ENCODE measurements at regions not wholly inside any gene's neighbourhood (a gene's known extent, or its start where the extent isn't known, plus 50 kb on each side); places are given as distances from the start of the nearest gene placed in this dataset.

DNA sequence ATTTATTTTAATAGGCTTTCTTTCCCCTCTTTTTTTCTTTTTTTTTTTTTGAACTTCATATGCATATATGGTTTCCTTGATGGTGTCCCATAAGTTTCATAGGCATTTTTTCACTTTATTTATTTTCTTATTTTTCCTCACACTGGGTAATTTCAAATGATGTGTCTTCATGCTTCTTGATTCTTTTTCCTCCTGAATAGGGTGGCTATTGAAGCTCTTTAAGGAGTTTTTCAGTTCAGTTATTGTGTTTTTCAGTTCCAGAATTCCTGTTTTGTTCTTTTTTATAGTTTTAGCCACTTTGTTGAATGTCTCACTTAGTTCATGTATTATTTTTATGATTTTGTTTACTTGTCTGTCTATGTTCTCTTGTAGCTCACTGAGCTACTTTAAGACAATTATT lies 273.2 kb downstream of the NFKBIZ start:
- Histone ChIP-seq H3F3A (ENCODE audit: insufficient read depth, low read length) (no peaks in the 10 kb centered on the region), H3K4me2 (ENCODE audit: low read depth, low read length) (no peak overlapping the region), H4K20me1 (ENCODE audit: insufficient read depth, low read length) (no peaks in the 10 kb centered on the region), H3K9me3 (replicated peaks; ENCODE audit: insufficient read depth, low read length) (no peaks in the 10 kb centered on the region), H2AFZ (ENCODE audit: low read length) (no peak overlapping the region), H3K4me3 (ENCODE audit: low read length) (no peak overlapping the region), H3K79me2 (ENCODE audit: low read length) (no peaks in the 10 kb centered on the region), H3K4me1 (ENCODE audit: low read length) (no peaks in the 10 kb centered on the region), H3K27ac (ENCODE audit: low read length) (no peak overlapping the region), H3K9me2 (replicated peaks; ENCODE audit: insufficient read depth, low read length) (no peaks in the 10 kb centered on the region), H3K36me3 (replicated peaks; ENCODE audit: insufficient read depth, low read length) (no peaks in the 10 kb centered on the region), H3K9ac (ENCODE audit: low read length) (no peak overlapping the region), H3K27me3 (replicated peaks; ENCODE audit: insufficient read depth, low read length) (no peaks in the 10 kb centered on the region)
- TF ChIP-seq EZH2phosphoT487 (IDR thresholded peaks at IDR 0.05; ENCODE audit: low read length) = no peak
- no peak for TF ChIP-seq CTCF (IDR thresholded peaks at IDR 0.05; ENCODE audit: low read length)
- TF ChIP-seq EZH2 (optimal IDR thresholded peaks at IDR 0.05; ENCODE audit: low read depth, low read length) = no peak
- no peak for DNase-seq

- no peak overlapping the region for H3K9ac ChIP-seq (ENCODE audit: low read length)
- H3K4me3 ChIP-seq (ENCODE audit: low read length) = no peak overlapping the region
- TF ChIP-seq EZH2 (optimal IDR thresholded peaks at IDR 0.05; ENCODE audit: low read depth, low read length) = no peak
- no peak for TF ChIP-seq CTCF (IDR thresholded peaks at IDR 0.05; ENCODE audit: low read length)
- no peak for TF ChIP-seq EZH2phosphoT487 (IDR thresholded peaks at IDR 0.05; ENCODE audit: low read length)
- no peak overlapping the region for H3K27ac ChIP-seq (ENCODE audit: low read length)
- no peak overlapping the region for H2AFZ ChIP-seq (ENCODE audit: low read length)
- DNase-seq = no peak
- no peak overlapping the region for H3K4me2 ChIP-seq (ENCODE audit: low read depth, low read length)
- no peaks in the 10 kb centered on the region for H3K4me1 ChIP-seq (ENCODE audit: low read length)
- no peaks in the 10 kb centered on the region for H3K79me2 ChIP-seq (ENCODE audit: low read length)
- H3K27me3 ChIP-seq (replicated peaks; ENCODE audit: insufficient read depth, low read length) = no peaks in the 10 kb centered on the region
- H3K9me2 ChIP-seq (replicated peaks; ENCODE audit: insufficient read depth, low read length) = no peaks in the 10 kb centered on the region
- H4K20me1 ChIP-seq (ENCODE audit: insufficient read depth, low read length) = no peaks in the 10 kb centered on the region
- H3K36me3 ChIP-seq (replicated peaks; ENCODE audit: insufficient read depth, low read length) = no peaks in the 10 kb centered on the region
- H3K9me3 ChIP-seq (replicated peaks; ENCODE audit: insufficient read depth, low read length) = no peaks in the 10 kb centered on the region
- no peaks in the 10 kb centered on the region for H3F3A ChIP-seq (ENCODE audit: insufficient read depth, low read length)
These were observed 274.4 kb downstream of the NFKBIZ start for GRCh38 chr3:102123590-102124190.

DNA sequence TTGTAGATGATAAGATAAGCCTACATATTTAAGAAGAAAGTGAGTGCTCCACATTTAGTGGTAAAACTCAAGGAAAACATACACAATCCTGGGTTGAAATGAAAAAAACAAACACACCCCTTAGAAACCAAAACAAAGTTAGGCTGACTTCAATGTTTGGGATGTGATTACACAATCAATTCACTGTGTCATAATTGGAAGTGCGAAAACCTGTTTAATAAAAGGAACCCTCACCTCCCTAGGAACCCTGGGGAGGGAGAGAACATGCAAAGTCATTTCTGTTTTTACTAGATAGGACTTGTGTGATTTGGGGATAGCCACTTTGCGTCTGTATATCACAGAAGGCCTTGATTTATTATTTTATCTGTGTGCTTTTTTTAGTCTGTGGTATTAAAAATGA lies 275.0 kb downstream of the NFKBIZ start:
- no peaks in the 10 kb centered on the region for H3K27me3 ChIP-seq (replicated peaks; ENCODE audit: insufficient read depth, low read length)
- no peak for TF ChIP-seq CTCF (IDR thresholded peaks at IDR 0.05; ENCODE audit: low read length)
- TF ChIP-seq EZH2phosphoT487 (IDR thresholded peaks at IDR 0.05; ENCODE audit: low read length) = no peak
- TF ChIP-seq EZH2 (optimal IDR thresholded peaks at IDR 0.05; ENCODE audit: low read depth, low read length) = no peak
- H3K4me2 ChIP-seq (ENCODE audit: low read depth, low read length) = no peak overlapping the region
- no peak overlapping the region for H2AFZ ChIP-seq (ENCODE audit: low read length)
- no peak overlapping the region for H3K9ac ChIP-seq (ENCODE audit: low read length)
- H3K4me3 ChIP-seq (ENCODE audit: low read length) = no peak overlapping the region
- no peaks in the 10 kb centered on the region for H3K79me2 ChIP-seq (ENCODE audit: low read length)
- no peaks in the 10 kb centered on the region for H3K9me2 ChIP-seq (replicated peaks; ENCODE audit: insufficient read depth, low read length)
- no peak for DNase-seq
- no peaks in the 10 kb centered on the region for H4K20me1 ChIP-seq (ENCODE audit: insufficient read depth, low read length)
- H3K36me3 ChIP-seq (replicated peaks; ENCODE audit: insufficient read depth, low read length) = no peaks in the 10 kb centered on the region
- H3K9me3 ChIP-seq (replicated peaks; ENCODE audit: insufficient read depth, low read length) = no peaks in the 10 kb centered on the region
- H3K4me1 ChIP-seq (ENCODE audit: low read length) = no peaks in the 10 kb centered on the region
- no peak overlapping the region for H3K27ac ChIP-seq (ENCODE audit: low read length)
- no peaks in the 10 kb centered on the region for H3F3A ChIP-seq (ENCODE audit: insufficient read depth, low read length)

Measured in MM.1S (cell line).